GM19452 (cell line): ENCODE measurements at regions not wholly inside any gene's neighbourhood (a gene's known extent, or its start where the extent isn't known, plus 50 kb on each side); places are given as distances from the start of the nearest gene placed in this dataset.

Experiments used
- ATAC-seq: cut with Tn5 transposase; IDR thresholded peaks from one replicate; pipeline ENCODE4 v1.9.1; 2021; ENCODE audit not compliant: unreplicated experiment

- no peak for ATAC-seq
Measured at GRCh38 chr9:116096046-116096445, 57.5 kb upstream of the PAPPA start.

DNA sequence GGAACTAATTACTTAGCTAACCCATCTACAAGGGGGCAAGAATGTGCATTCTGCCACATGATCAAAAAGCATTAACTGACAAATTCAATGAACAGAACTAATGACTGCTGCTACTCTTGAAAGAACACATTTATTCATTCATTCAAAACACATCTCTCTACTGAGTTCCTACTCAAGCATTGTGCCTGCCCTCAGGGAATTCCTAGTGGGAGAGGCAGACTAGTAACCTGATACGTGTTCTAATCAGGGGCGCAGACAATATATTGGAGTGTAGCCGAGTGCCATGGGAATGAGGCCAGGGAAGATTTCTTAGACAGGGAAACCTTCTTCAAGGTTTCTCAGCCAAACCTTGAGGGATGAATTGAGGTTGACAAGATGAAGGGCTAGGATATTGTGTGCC, 56.7 kb upstream of the PAPPA start:
- ATAC-seq: no peak

DNA sequence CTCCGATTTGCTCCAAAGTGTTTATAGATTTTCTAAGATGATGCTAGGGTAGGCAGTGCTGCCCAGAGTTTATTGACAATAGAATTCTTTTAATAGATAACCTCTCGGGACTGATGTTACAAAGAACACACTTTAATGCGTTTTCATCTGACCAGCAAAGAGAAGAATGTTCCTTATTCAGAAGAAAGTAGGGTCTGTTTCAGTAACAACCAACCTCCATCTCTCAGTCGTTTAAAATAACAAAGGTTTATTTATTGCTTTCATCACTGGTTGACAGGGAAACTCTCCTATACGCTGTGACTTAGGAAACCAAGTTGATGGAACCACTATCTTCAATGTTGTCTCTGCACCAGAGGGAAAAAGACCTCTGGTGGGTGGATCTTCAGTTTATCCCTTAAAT, 55.1 kb upstream of the PAPPA start:
- no peak for ATAC-seq

DNA sequence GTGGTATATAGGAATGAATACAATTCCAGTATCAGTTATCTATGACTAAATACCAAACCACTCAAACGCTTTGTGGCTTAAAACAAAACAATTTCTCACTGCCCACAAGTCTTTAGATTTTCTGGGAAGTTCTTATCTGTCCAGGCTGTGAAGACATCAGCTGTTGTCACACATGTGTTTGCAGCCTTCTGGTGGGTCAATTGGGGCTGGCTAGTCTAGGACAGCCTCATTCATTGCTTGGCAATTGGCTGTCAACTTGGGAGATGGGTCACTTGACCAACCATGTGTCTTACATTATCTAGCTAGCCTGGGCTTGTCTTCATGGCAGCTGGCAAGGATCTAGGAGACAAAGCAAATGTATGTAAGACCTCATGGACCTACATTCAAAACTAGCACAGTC, 53.8 kb upstream of the PAPPA start:
- no peak for ATAC-seq

- ATAC-seq: no peak
Measured at GRCh38 chr9:116100711-116101121, 52.9 kb upstream of the PAPPA start.

DNA sequence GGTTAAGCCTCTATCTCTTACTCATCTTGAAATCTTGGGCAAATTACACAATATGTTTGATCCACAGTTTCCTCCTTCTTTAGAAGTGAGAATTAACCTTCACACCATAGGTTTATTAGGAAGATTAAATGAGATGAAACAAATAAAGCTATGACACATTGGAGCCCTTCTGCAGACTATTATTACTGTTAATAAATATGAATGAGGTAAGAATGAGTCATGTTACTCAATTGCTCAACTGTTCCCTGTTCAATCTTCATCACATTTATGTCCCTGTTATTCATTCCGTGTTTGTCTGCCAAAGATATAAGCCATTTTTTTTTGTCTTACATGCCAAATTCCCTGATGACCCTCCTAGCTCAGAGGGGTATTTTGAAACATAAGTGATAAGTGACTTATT, 52.1 kb upstream of the PAPPA start:
- no peak for ATAC-seq

DNA sequence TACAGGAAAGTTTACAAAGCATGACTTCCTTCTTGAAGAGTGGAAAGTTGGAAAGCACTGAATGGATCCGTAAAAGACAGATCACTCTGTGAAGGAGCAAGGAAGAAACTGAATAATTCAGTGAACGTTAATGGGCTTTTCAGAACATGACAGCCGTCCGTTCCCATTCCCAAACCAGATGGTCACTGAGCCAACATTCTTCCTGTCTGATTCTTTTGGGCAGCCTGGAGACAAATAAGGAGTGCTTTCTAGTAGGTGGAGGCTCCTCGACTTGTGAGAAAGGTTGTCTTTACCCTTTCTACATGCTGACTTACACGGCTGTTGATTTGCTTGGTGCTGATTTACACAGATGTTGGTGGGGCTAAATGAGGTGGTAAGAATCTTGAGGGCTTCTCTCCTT, 51.0 kb upstream of the PAPPA start:
- ATAC-seq: no peak
